Fibroblast of mammary gland (primary cell): ENCODE measurements at regions not wholly inside any gene's neighbourhood (a gene's known extent, or its start where the extent isn't known, plus 50 kb on each side); places are given as distances from the start of the nearest gene placed in this dataset.

ENCODE experiments used
- DNase-seq: peaks from one replicate; pipeline ENCODE4 v3.0.0-alpha.2; 2010; ENCODE audit warnings: low read depth
- H3K4me3 ChIP-seq: 2 replicates; pipeline ENCODE4 v1.5.1; 2011; ENCODE audit warnings: low read depth, mild to moderate bottlenecking, low read length, moderate library complexity; ENCODE audit not compliant: control insufficient read depth
- CTCF ChIP-seq: conservative IDR thresholded peaks from 2 replicates; pipeline ENCODE4 v1.5.1; 2011; ENCODE audit warnings: low read depth, low read length, inconsistent platforms; ENCODE audit not compliant: control insufficient read depth, insufficient read depth

DNA sequence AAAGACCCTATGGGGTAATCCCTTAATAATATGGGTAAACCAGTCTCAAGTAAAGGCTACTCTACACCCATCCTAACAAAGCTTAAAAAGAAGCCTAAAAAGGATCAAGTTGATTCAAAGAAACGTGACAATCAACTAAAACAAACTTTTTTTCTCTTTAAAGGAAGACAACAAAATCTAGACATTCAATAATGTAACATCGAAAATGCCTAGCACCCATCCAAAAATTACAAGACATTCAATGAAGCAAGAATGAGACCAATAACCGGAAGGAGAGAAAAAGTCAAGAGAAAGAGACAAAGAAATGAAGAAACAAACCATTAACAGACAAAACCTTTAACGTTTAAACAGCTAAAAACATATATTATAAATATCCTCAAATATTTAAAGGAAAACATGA lies 143.8 kb upstream of the VASH1 start:
- TF ChIP-seq CTCF: no peak
- H3K4me3 ChIP-seq: no peak overlapping the region
- DNase-seq: no peak

- no peak for TF ChIP-seq CTCF
- DNase-seq: no peak
- no peak overlapping the region for H3K4me3 ChIP-seq
Measured at GRCh38 chr14:76636602-76637001, 124.7 kb upstream of the VASH1 start.

GRCh38 chr14:76638841-76639240 lies 122.4 kb upstream of the VASH1 start:
- DNase-seq: peak; percentile 3
- H3K4me3 ChIP-seq: no peak overlapping the region
- no peak for TF ChIP-seq CTCF

DNA sequence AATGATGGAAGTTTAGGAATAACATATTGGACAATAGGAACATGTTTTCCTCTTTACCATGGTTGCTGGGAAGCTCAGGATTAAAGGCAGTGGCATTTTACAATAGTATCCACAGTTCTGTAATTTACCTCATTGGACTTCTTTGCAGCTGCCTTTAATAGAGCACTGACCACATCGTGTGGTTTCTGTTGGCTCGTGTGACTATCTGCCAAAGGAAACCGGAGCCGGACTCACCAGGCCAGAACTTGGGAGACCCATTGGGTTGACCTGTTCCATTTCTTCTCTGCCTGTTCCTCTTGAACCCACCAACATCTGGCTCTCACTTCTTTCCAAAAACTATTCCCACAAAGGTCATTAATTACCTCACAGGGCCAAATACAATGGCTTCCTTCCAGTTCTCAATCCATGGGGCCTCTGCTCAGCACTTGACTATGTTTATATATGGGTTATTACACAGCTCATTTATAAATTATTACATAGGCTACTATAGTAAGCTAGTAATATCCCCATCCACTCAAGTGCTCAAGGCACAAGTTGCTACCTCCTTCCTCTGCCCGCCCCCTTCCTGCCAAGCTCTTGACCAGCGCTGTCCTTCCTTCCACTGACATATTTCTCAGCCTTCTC lies 121.5 kb upstream of the VASH1 start:
- H3K4me3 ChIP-seq: no peak overlapping the region
- DNase-seq: peak; percentile 15
- no peak for TF ChIP-seq CTCF

- no peak for DNase-seq
- no peak for TF ChIP-seq CTCF
- H3K4me3 ChIP-seq: no peak overlapping the region
Measured at GRCh38 chr14:76640923-76641395, 120.3 kb upstream of the VASH1 start.

- TF ChIP-seq CTCF: no peak
- H3K4me3 ChIP-seq: no peak overlapping the region
- no peak for DNase-seq
Measured at GRCh38 chr14:76641541-76641940, 119.7 kb upstream of the VASH1 start.

DNA sequence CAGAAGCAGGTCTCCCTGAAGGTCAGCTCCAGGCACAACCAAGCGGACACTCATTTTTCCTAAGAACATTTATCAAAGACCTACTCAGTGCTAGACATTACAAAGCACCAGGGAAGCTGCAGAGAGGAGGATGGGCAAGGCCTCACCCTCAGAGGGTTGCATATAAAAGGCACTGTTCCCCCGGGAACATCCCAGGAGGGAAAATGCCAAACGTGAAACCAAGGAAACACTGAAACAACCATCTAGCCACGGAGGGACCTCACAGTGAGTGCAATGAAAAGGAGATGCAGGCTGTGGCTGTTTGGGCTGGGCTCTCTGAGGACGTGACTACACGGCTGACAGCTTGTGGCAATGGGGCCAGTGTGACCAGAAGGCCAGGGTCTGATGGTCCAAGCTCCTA lies 117.4 kb upstream of the VASH1 start:
- no peak overlapping the region for H3K4me3 ChIP-seq
- no peak for TF ChIP-seq CTCF
- no peak for DNase-seq
